Ovary (tissue), 7 donors: ENCODE measurements at regions not wholly inside any gene's neighbourhood (a gene's known extent, or its start where the extent isn't known, plus 50 kb on each side); places are given as distances from the start of the nearest gene placed in this dataset.
"Not testable (repeated sequence)": the region's sequence is repeated elsewhere in the genome, so short reads cannot be mapped to it uniquely, and the experiment has no call there.

ENCODE experiments used
- DNase-seq, 5 donors: peaks; one replicate each; pipeline ENCODE4 v3.0.0-alpha.2; 2019 to 2020
- H3K27ac ChIP-seq, 2 donors: fragments of 200-600 bp; one replicate each; pipeline versions ENCODE4 v1.5.1 to v1.8.0; 2019 to 2022
- H3K27me3 ChIP-seq: fragments of 200-600 bp; one replicate; pipeline ENCODE4 v1.8.0; 2022
- H3K36me3 ChIP-seq: fragments of 200-600 bp; sonication (generic); one replicate; pipeline ENCODE4 v1.5.1; 2019
- H3K4me1 ChIP-seq: one replicate; pipeline ENCODE4 v1.8.1; 2013; ENCODE audit warnings: mild to moderate bottlenecking, moderate library complexity; ENCODE audit not compliant: insufficient read depth
- H3K4me3 ChIP-seq: fragments of 200-600 bp; sonication (generic); one replicate; pipeline ENCODE4 v1.5.1; 2017
- H3K9me3 ChIP-seq, 2 donors: fragments of 200-600 bp in 1 of 2; sonication (generic) in 1 of 2; one replicate each; pipeline versions ENCODE4 v1.5.1 to v1.8.1; 2013 to 2019; ENCODE audit warnings: mild to moderate bottlenecking in 1 of 2, moderate library complexity in 1 of 2
- CTCF ChIP-seq, 3 donors: fragments of 450-650 bp in 2 of 3; fragments of 200-600 bp in 1 of 3; IDR thresholded peaks; one replicate each; pipeline versions ENCODE4 v1.5.1 to v1.8.0; 2016 to 2022; ENCODE audit warnings: antibody characterized with exemption in 3 of 3, mild to moderate bottlenecking in 1 of 3
- EP300 ChIP-seq: sonication (generic); formaldehyde crosslinking; IDR thresholded peaks from one replicate; pipeline ENCODE4 v1.6.1; 2017; ENCODE audit warnings: antibody characterized with exemption
- POLR2A ChIP-seq: fragments of 450-650 bp; IDR thresholded peaks from one replicate; pipeline ENCODE4 v1.6.1; 2017; ENCODE audit warnings: antibody characterized with exemption, mild to moderate bottlenecking, moderate library complexity
- WGBS, 3 donors: extraction: QIAGEN DNeasy Blood & Tissue Kit in 1 of 3; methylation state at CpG; one replicate each; pipeline versions ENCODE4 v1.1.5 to v1.1.7; 2013 to 2017; 5-methylcytosine and 5-hydroxymethylcytosine counted together
- intact Hi-C, 4 donors: fragments of 100-400 bp; cut with DNase I; formaldehyde crosslinking; loops; one replicate each; pipeline versions ENCODE4 v1.11.0 to v1.15.1; 2022 to 2023
- donor health status: DM: no; HTN: no; CAD: no; lungs with moderate emphysema.
- donor health status: DM: no; HTN: no; CAD: no.
- donor health status: Bipolar disorder and iron deficiency.
- donor health status: DM: no; HTN: no; CAD: no.
- donor health status: DM: yes; HTN: yes; CAD: no.

GRCh38 chr2:65762068-65762467 lies 329.7 kb upstream of the SPRED2 start:
- Histone ChIP-seq H3K4me1 (no peaks in the 10 kb centered on the region), H3K4me3 (no peak overlapping the region), H3K27me3 (no peaks in the 10 kb centered on the region), H3K36me3 (no peaks in the 10 kb centered on the region), H3K9me3 (no peaks in the 10 kb centered on the region), H3K27ac (no peak overlapping the region)
- WGBS, 3 donors = 83 to 89% (median 85%) methylated on average over 3 of the region's 3 CpGs
- TF ChIP-seq CTCF (IDR thresholded peaks at IDR 0.05) (no peak), POLR2A (no peak), EP300 (no peak)
- no peak for DNase-seq
- intact Hi-C loops = no loop called here

GRCh38 chr2:65754219-65754618 lies 321.8 kb upstream of the SPRED2 start:
- no peak for TF ChIP-seq CTCF (IDR thresholded peaks at IDR 0.05)
- no peak for TF ChIP-seq POLR2A
- no peak for TF ChIP-seq EP300
- no peak overlapping the region for H3K27ac ChIP-seq
- no peak overlapping the region for H3K4me3 ChIP-seq
- H3K9me3 ChIP-seq = no peaks in the 10 kb centered on the region
- no peaks in the 10 kb centered on the region for H3K36me3 ChIP-seq
- H3K27me3 ChIP-seq = no peaks in the 10 kb centered on the region
- WGBS, 3 donors = 8 to 11% (median 10%) methylated on average over 1 of the region's 1 CpG
- intact Hi-C loops = no loop called here
- DNase-seq = peak in 1 of 5 donors; percentile 29
- H3K4me1 ChIP-seq = peaks cover 7% of the 10 kb centered on the region

- Histone ChIP-seq H3K27me3 (no peaks in the 10 kb centered on the region), H3K36me3 (no peaks in the 10 kb centered on the region), H3K4me3 (no peak overlapping the region), H3K27ac (no peak overlapping the region), H3K9me3 (no peaks in the 10 kb centered on the region), H3K4me1 (peaks cover 15% of the 10 kb centered on the region)
- TF ChIP-seq POLR2A (no peak), CTCF (IDR thresholded peaks at IDR 0.05) (no peak), EP300 (no peak)
- 76 to 90% (median 89%) methylated on average over 2 of the region's 2 CpGs for WGBS, 3 donors
- intact Hi-C loops = no loop called here
- DNase-seq = no peak
Measured at GRCh38 chr2:65751408-65751807, 319.0 kb upstream of the SPRED2 start.

- Histone ChIP-seq H3K36me3 (no peaks in the 10 kb centered on the region), H3K4me3 (no peak overlapping the region), H3K4me1 (peaks cover 13% of the 10 kb centered on the region), H3K9me3 (no peaks in the 10 kb centered on the region), H3K27ac (no peak overlapping the region), H3K27me3 (no peaks in the 10 kb centered on the region)
- TF ChIP-seq POLR2A (no peak), CTCF (IDR thresholded peaks at IDR 0.05) (no peak), EP300 (no peak)
- intact Hi-C loops = no loop called here
- no peak for DNase-seq
- WGBS, 3 donors = 59 to 68% (median 60%) methylated on average over 3 of the region's 3 CpGs
Measured at GRCh38 chr2:65749545-65749944, 317.1 kb upstream of the SPRED2 start.

- H3K4me1 ChIP-seq, H3K27ac ChIP-seq, H3K4me3 ChIP-seq: not testable (repeated sequence)
Measured at GRCh38 chr2:65747875-65748274, 315.5 kb upstream of the SPRED2 start.

More at GRCh38 chr2:65747875-65748274, 315.5 kb upstream of the SPRED2 start:
- 42 to 59% (median 42%) methylated on average over 4 of the region's 4 CpGs for WGBS, 3 donors
- DNase-seq, intact Hi-C loops, H3K27me3 ChIP-seq, H3K36me3 ChIP-seq, H3K9me3 ChIP-seq: not testable (repeated sequence)
